BE2C (cell line): ENCODE measurements at regions not wholly inside any gene's neighbourhood (a gene's known extent, or its start where the extent isn't known, plus 50 kb on each side); places are given as distances from the start of the nearest gene placed in this dataset.

ENCODE experiments used
- DNase-seq: peaks from one replicate; pipeline ENCODE4 v3.0.0-alpha.2; 2020
- H3K27me3 ChIP-seq: fragments of 250-450 bp; sonication (Bioruptor Pico); 2 replicates; pipeline ENCODE4 v1.5.1; 2020; ENCODE audit warnings: mild to moderate bottlenecking
- H3K36me3 ChIP-seq: fragments of 250-450 bp; sonication (Bioruptor Pico); 2 replicates; pipeline ENCODE4 v1.5.1; 2020; ENCODE audit warnings: mild to moderate bottlenecking
- H3K4me1 ChIP-seq: fragments of 250-450 bp; sonication (Bioruptor Pico); 2 replicates; pipeline ENCODE4 v1.5.1; 2020
- H3K4me3 ChIP-seq: 2 replicates; pipeline ENCODE4 v1.5.1; 2011; ENCODE audit warnings: low read depth, low read length
- H3K9me3 ChIP-seq: fragments of 250-450 bp; sonication (Bioruptor Pico); 2 replicates; pipeline ENCODE4 v1.5.1; 2020
- CTCF ChIP-seq: IDR thresholded peaks from 2 replicates; pipeline ENCODE4 v1.5.1; 2012; ENCODE audit warnings: mild to moderate bottlenecking, low read depth, low read length

- no peaks in the 10 kb centered on the region for H3K9me3 ChIP-seq
- no peaks in the 10 kb centered on the region; the same call in 1 of the 2 replicates for H3K4me1 ChIP-seq
- H3K36me3 ChIP-seq = no peaks in the 10 kb centered on the region
- no peak overlapping the region for H3K4me3 ChIP-seq
- no peak for DNase-seq
- H3K27me3 ChIP-seq = no peaks in the 10 kb centered on the region
- no peak for TF ChIP-seq CTCF
Observed at GRCh38 chr1:98267423-98267822, 346.6 kb upstream of the DPYD start.

- no peaks in the 10 kb centered on the region for H3K27me3 ChIP-seq
- no peak for TF ChIP-seq CTCF
- no peaks in the 10 kb centered on the region for H3K4me1 ChIP-seq
- H3K4me3 ChIP-seq = no peak overlapping the region
- no peaks in the 10 kb centered on the region for H3K9me3 ChIP-seq
- no peaks in the 10 kb centered on the region for H3K36me3 ChIP-seq
- no peak for DNase-seq
Observed at GRCh38 chr1:98264727-98265126, 343.9 kb upstream of the DPYD start.

GRCh38 chr1:98260839-98261238 is 340.0 kb upstream of the DPYD start:
- no peaks in the 10 kb centered on the region for H3K4me1 ChIP-seq
- H3K9me3 ChIP-seq = no peaks in the 10 kb centered on the region
- H3K27me3 ChIP-seq = no peaks in the 10 kb centered on the region
- H3K36me3 ChIP-seq = no peaks in the 10 kb centered on the region
- DNase-seq = no peak
- no peak overlapping the region for H3K4me3 ChIP-seq
- TF ChIP-seq CTCF = peak; percentile 31

- TF ChIP-seq CTCF = no peak
- H3K36me3 ChIP-seq = no peaks in the 10 kb centered on the region
- H3K27me3 ChIP-seq = no peaks in the 10 kb centered on the region
- no peaks in the 10 kb centered on the region for H3K9me3 ChIP-seq
- no peak overlapping the region for H3K4me3 ChIP-seq
- no peaks in the 10 kb centered on the region for H3K4me1 ChIP-seq
- no peak for DNase-seq
Observed at GRCh38 chr1:98260412-98260811, 339.6 kb upstream of the DPYD start.

- H3K4me1 ChIP-seq = no peaks in the 10 kb centered on the region
- no peak for DNase-seq
- H3K36me3 ChIP-seq = no peaks in the 10 kb centered on the region
- TF ChIP-seq CTCF = no peak
- no peak overlapping the region for H3K4me3 ChIP-seq
- no peaks in the 10 kb centered on the region for H3K27me3 ChIP-seq
- no peaks in the 10 kb centered on the region for H3K9me3 ChIP-seq
Observed at GRCh38 chr1:98256700-98257099, 335.9 kb upstream of the DPYD start.

- no peaks in the 10 kb centered on the region for H3K36me3 ChIP-seq
- TF ChIP-seq CTCF = no peak
- DNase-seq = no peak
- no peak overlapping the region for H3K4me3 ChIP-seq
- no peaks in the 10 kb centered on the region for H3K4me1 ChIP-seq
- no peaks in the 10 kb centered on the region for H3K27me3 ChIP-seq
- H3K9me3 ChIP-seq = no peaks in the 10 kb centered on the region
Observed at GRCh38 chr1:98253145-98253544, 332.3 kb upstream of the DPYD start.
